Memory B cell (primary cell): ENCODE measurements at regions not wholly inside any gene's neighbourhood (a gene's known extent, or its start where the extent isn't known, plus 50 kb on each side); places are given as distances from the start of the nearest gene placed in this dataset.

Experiments used
- ATAC-seq: fragments of 150-1000 bp; cut with Tn5 transposase; 2 replicates; pipeline ENCODE4 v1.10.0; 2021; ENCODE audit warnings: low read depth, mild to moderate bottlenecking, moderate library complexity
- DNase-seq, 2 donors: peaks; one replicate each; pipeline ENCODE4 v3.0.0; 2022; ENCODE audit warnings: low spot score in 2 of 2
- H3K27ac Mint-ChIP-seq: one replicate; pipeline ENCODE4 v1.8.0; 2022; ENCODE audit warnings: mild to moderate bottlenecking, moderate library complexity, mixed read lengths
- H3K27me3 Mint-ChIP-seq: one replicate; pipeline ENCODE4 v1.8.0; 2022; ENCODE audit warnings: mixed read lengths
- H3K36me3 Mint-ChIP-seq: one replicate; pipeline ENCODE4 v1.8.0; 2022; ENCODE audit warnings: mild to moderate bottlenecking, mixed read lengths
- H3K4me1 Mint-ChIP-seq: one replicate; pipeline ENCODE4 v1.8.0; 2022; ENCODE audit warnings: mixed read lengths
- H3K4me3 Mint-ChIP-seq: one replicate; pipeline ENCODE4 v1.8.0; 2022; ENCODE audit warnings: mild to moderate bottlenecking, moderate library complexity, mixed read lengths
- H3K9me3 Mint-ChIP-seq: one replicate; pipeline ENCODE4 v1.8.0; 2022; ENCODE audit warnings: mixed read lengths

DNA sequence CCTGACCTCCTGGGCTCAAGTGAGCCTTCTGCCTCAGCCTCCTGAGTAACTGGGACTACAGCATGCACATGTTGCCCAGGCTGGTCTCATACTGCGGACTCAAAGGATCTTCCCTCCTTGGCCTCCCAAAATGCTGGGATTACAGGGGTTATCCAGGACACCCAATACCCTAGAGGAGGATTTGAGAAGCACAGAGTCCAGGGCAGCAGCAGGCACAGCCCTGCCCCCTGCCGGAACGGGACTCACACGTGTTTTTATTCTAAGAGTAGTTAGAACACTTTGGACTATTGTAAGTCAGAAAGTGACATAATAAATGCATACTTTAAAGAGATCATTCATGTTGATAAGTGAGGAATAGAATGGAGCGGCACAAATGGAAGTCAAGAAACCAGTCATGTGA lies 80.2 kb downstream of the C6orf118 start:
- H3K4me3 Mint-ChIP-seq, result no peak overlapping the region
- H3K36me3 Mint-ChIP-seq, result no peaks in the 10 kb centered on the region
- ATAC-seq, result no peak

DNA sequence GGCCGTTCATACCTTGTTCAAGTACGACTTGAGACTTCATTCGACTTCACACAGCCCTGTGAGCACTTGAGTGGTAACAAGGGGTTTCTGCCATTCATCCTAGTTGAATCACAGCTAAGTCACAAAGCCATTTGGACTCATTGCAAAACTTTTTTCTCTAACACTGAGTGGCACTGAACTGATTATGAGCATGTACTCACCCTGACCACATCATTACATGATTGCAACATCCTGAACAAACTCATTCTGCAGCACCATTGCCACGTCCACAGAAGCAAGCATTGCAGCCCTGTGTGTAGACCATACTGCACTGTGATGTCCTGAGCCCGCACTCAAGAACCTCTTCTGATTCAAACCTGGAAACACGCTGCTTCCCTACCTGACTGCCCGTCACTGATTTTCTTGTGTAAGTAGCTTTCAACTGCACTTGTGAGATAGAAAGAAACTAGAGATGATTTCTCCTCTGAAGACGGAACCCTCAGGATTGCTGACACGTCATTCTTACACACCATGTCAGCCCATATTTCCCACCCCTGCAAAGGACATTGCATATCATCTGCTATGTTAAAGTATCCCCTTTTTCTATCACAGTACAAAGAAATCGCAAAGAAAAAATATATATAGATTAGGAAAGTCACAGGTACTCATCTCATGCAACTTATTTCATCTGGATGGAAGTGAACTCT lies 81.6 kb downstream of the C6orf118 start:
- Mint-ChIP-seq H3K4me3 (no peak overlapping the region), H3K27me3 (no peaks in the 10 kb centered on the region), H3K36me3 (no peaks in the 10 kb centered on the region), H3K4me1 (no peaks in the 10 kb centered on the region), H3K27ac (no peak overlapping the region), H3K9me3 (peaks cover 12% of the 10 kb centered on the region)
- DNase-seq (no peak), ATAC-seq (no peak)

More for the DNA sequence above, 80.2 kb downstream of the C6orf118 start:
- Mint-ChIP-seq H3K27me3 (no peaks in the 10 kb centered on the region), H3K4me1 (no peaks in the 10 kb centered on the region), H3K9me3 (peaks cover 9% of the 10 kb centered on the region), H3K27ac (no peak overlapping the region)
- DNase-seq, result no peak

DNA sequence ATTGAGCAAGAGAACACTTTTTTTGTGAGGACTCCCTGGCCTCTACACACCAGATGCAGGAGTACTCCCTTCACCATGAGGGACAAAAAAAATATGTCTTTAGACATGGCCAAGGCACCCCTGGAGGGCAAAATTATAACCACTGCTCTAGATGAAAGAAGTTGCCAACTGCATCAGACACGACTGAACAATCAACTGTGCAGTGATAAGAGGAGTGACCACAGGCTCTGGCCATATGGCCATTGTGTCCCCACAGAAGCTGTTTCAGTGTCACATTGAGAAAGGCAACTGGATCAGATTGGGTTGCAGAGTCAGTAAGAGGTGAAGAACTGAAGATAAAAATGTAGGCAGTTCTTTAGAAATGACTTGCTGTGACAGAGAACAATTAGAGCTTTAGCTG lies 85.7 kb downstream of the C6orf118 start:
- no peak overlapping the region for H3K27ac Mint-ChIP-seq
- peaks cover 12% of the 10 kb centered on the region for H3K9me3 Mint-ChIP-seq
- ATAC-seq (no peak), DNase-seq (no peak)
- H3K4me1 Mint-ChIP-seq, result no peaks in the 10 kb centered on the region
- no peaks in the 10 kb centered on the region for H3K36me3 Mint-ChIP-seq
- no peaks in the 10 kb centered on the region for H3K27me3 Mint-ChIP-seq
- no peak overlapping the region for H3K4me3 Mint-ChIP-seq

DNA sequence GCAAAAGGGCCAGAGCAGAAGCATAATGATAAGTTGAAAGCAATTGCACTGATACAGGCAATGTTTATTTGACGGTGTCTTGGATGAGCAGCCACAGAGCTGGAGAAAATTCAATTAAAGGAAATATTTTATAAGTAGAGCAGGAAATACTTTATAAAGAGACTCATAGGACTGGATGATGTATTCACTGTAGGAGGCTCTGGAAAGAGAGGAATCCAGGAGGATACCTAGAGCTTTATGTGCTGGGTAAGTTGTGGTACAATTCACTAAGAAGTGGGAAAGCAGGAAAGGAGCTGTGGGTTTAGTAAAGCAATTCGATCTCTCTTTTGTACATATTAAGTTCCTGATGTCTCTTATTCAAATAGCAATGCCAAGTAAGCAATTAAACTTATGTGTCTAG lies 86.3 kb downstream of the C6orf118 start:
- DNase-seq (no peak), ATAC-seq (no peak)
- Mint-ChIP-seq H3K4me3 (no peak overlapping the region), H3K36me3 (no peaks in the 10 kb centered on the region), H3K9me3 (peaks cover 12% of the 10 kb centered on the region), H3K4me1 (no peaks in the 10 kb centered on the region), H3K27ac (no peak overlapping the region), H3K27me3 (no peaks in the 10 kb centered on the region)

DNA sequence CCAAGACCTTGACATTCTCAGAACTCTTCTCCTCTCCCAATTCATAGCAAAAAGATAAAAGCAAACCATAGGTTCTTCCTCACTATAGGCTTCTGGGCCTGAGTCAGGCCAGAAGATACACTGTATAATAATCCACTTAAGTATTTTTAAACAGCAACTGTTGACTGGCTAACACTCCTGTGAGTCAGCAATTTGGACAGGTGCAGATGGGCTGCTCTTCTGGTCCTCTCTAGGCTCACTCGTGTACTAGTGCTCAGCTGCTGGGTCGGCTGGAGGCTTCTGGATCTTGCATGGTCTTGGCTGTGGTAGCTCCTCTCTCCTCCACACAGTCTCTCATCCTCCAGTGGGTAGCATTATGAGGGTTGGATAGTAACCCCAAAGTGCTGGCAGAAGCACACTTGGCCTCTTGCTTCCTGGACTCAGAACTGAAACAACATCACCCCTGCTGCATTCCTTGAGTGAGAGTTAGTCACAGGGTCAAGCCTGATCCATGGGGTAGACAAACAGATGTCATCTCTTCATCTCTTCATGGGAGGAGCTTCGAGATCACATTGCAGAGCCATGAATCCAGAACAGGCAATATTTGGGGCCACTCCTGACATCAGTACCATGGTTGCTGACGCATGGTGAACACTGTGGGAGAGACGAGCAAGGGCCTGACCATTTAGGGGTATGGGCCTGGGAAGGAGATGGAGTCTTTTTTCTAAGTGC lies 86.9 kb downstream of the C6orf118 start:
- Mint-ChIP-seq H3K36me3 (no peaks in the 10 kb centered on the region), H3K4me3 (no peak overlapping the region), H3K27ac (no peak overlapping the region), H3K9me3 (peaks cover 10% of the 10 kb centered on the region), H3K27me3 (no peaks in the 10 kb centered on the region), H3K4me1 (no peaks in the 10 kb centered on the region)
- ATAC-seq (no peak), DNase-seq (no peak)

DNA sequence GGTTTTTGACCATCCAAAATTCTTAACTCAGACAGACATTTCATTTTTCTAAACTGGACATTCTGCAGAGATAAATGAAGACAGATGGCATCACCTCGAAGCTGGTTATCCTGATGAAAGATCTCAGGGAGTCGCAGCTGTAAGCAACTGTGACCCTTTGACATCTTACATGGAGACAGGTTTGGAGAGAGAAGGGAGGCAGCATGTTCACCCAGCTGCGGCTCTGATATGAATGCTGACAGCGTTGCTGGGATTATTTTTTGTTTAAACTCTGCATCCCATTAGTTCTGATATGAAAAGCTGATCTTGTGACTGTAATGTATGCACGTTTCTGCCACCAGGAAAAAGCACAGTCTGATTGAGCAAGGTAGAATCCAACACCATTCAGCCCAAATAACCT lies 89.4 kb downstream of the C6orf118 start:
- DNase-seq (no peak), ATAC-seq (no peak)
- H3K36me3 Mint-ChIP-seq, result no peaks in the 10 kb centered on the region
- H3K27ac Mint-ChIP-seq, result no peak overlapping the region
- peaks cover 4% of the 10 kb centered on the region for H3K9me3 Mint-ChIP-seq
- no peaks in the 10 kb centered on the region for H3K27me3 Mint-ChIP-seq
- H3K4me3 Mint-ChIP-seq, result no peak overlapping the region
- no peaks in the 10 kb centered on the region for H3K4me1 Mint-ChIP-seq

DNA sequence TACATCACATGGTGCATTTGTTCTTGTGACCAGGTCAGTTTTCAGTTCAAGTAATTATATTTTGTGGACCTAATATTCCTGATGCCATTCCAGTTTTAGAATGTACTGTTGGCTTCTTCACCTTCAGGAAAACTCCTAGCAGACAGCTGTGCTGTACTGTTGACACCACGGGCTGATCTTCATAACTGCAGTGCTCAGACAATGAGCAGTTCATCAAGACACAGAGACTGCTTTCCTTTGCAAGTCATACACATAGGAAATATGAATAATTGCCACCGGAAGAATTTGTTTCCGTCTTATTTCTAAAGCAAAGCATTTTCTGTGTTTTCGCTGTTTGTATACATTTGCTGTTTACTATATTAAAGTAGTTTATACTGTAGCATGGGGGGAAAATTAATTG lies 89.8 kb downstream of the C6orf118 start:
- ATAC-seq (no peak), DNase-seq (no peak)
- Mint-ChIP-seq H3K27ac (no peak overlapping the region), H3K4me3 (no peak overlapping the region), H3K27me3 (no peaks in the 10 kb centered on the region), H3K9me3 (peaks cover 4% of the 10 kb centered on the region), H3K36me3 (no peaks in the 10 kb centered on the region), H3K4me1 (no peaks in the 10 kb centered on the region)

DNA sequence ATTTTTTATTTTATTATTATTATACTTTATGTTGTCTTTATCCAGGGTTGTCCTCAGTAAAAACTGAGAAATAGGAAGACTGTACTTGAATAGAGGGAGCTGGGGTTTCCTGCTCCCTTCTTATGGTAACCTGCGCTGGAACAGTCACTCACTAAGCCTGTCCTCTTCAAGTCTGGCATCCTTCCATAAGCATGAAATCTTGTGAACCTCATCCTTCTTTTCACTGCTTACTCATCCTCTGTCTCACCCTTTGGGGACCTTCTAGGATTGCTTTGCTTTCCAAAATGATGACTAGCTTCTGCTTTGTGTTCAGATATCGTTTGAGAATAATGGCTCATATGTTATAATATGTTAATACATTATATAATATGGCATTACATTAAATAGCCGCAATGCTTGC lies 90.6 kb downstream of the C6orf118 start:
- Mint-ChIP-seq H3K9me3 (peaks cover 4% of the 10 kb centered on the region), H3K36me3 (no peaks in the 10 kb centered on the region), H3K27me3 (no peaks in the 10 kb centered on the region), H3K4me1 (no peaks in the 10 kb centered on the region), H3K4me3 (no peak overlapping the region), H3K27ac (no peak overlapping the region)
- DNase-seq (no peak), ATAC-seq (no peak)

DNA sequence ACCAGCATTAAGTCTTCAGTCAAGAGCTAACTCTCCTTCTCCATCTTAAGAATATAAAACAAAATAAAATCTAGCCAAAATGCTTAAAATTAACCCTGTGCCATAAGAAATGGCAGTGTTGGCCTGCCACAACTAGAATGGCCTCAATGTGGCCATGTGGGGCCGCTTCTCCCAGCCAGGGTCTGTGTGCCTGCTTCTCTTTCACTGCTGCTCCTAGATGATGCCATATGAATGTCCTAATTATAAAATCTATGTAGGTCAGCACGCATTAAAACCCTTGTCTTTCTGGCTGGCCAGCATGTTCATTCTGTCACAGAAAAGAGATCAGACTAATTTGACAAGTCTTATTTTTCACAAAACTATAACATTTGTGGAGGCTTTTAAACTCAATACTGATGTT lies 102.6 kb downstream of the C6orf118 start:
- H3K4me1 Mint-ChIP-seq, result no peaks in the 10 kb centered on the region
- no peaks in the 10 kb centered on the region for H3K27me3 Mint-ChIP-seq
- no peak for ATAC-seq
- no peak overlapping the region for H3K4me3 Mint-ChIP-seq
- H3K27ac Mint-ChIP-seq, result no peak overlapping the region
- H3K36me3 Mint-ChIP-seq, result no peaks in the 10 kb centered on the region
- peaks cover 1% of the 10 kb centered on the region for H3K9me3 Mint-ChIP-seq
- no peak for DNase-seq

DNA sequence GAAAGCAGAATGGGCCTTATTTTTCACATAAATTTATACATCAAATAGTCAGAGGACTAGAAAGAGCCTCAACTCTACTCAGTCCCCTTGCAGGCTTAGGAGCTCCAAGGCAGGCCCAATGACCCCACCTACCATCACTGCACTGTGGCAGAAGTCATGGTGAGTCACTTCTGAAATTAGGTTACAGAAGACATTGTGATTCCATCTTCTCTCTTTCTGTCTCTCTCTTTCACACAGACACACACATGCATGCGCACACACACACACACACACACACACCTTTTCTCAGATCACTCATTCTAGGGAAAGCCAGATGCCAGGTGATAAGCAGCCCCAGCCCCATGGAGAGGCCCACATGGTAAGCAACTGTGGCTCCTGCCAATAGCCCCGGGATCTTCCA lies 103.8 kb downstream of the C6orf118 start:
- no peak for DNase-seq
- Mint-ChIP-seq H3K9me3 (peaks cover 7% of the 10 kb centered on the region), H3K27ac (no peak overlapping the region), H3K4me3 (no peak overlapping the region), H3K36me3 (no peaks in the 10 kb centered on the region), H3K4me1 (no peaks in the 10 kb centered on the region), H3K27me3 (no peaks in the 10 kb centered on the region)
- no peak for ATAC-seq

DNA sequence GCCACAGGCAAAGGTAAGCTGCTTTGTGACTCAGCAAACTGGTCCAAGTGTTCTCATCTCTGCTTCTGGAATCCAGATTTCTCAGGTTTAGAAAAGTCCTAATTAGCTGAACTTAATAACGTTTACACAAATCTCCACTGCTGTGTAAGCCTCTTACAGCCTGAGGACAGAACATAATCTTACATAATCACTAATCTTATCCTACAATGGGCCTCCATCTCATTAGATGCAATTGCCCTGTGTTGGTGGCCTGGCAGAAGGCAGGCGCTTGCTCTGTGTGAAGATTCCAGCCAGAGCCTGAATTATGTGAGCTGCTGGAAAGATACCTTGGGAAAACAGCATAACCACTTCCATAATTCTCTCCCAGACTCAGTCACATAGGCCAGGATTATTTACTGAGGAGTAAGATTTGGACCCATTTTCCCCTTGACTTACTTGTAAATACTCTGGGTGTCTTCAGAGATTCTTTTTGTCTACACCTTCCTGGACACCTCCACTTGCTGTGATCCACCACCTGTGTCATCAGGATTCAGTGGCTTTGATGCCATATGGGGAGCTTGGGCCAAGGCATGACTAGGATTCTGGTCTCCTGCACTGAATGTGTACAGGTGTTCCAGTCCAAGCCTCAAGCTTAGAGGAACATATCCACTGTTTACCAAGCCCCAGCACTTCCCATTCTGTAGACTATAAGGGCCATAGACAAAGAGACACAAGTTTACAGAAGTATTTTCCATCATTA lies 104.4 kb downstream of the C6orf118 start:
- DNase-seq (no peak), ATAC-seq (no peak)
- no peaks in the 10 kb centered on the region for H3K36me3 Mint-ChIP-seq
- no peak overlapping the region for H3K4me3 Mint-ChIP-seq
- H3K27ac Mint-ChIP-seq, result no peak overlapping the region
- peaks cover 10% of the 10 kb centered on the region for H3K9me3 Mint-ChIP-seq
- no peaks in the 10 kb centered on the region for H3K27me3 Mint-ChIP-seq
- H3K4me1 Mint-ChIP-seq, result no peaks in the 10 kb centered on the region

DNA sequence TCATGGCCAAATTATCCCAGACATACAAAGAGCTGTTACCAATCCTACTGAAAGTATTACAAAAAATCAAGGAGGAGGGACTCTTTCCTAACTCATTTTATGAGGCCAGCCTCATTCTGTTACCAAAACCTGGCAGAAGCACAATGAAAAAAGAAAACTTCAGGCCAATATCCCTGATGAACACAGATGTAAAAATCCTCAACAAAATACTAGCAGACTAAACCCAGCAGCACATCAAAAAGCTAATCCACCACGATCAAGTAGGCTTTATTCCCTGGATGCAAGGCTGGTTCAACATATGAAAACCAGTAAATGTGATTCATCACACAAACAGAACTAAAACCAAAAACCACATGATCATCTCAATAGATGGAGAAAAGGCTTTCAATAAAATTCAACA lies 109.2 kb downstream of the C6orf118 start:
- no peak overlapping the region for H3K27ac Mint-ChIP-seq
- ATAC-seq (no peak), DNase-seq (no peak)
- peaks cover 12% of the 10 kb centered on the region for H3K9me3 Mint-ChIP-seq
- no peaks in the 10 kb centered on the region for H3K36me3 Mint-ChIP-seq
- no peaks in the 10 kb centered on the region for H3K27me3 Mint-ChIP-seq
- no peaks in the 10 kb centered on the region for H3K4me1 Mint-ChIP-seq
- no peak overlapping the region for H3K4me3 Mint-ChIP-seq

DNA sequence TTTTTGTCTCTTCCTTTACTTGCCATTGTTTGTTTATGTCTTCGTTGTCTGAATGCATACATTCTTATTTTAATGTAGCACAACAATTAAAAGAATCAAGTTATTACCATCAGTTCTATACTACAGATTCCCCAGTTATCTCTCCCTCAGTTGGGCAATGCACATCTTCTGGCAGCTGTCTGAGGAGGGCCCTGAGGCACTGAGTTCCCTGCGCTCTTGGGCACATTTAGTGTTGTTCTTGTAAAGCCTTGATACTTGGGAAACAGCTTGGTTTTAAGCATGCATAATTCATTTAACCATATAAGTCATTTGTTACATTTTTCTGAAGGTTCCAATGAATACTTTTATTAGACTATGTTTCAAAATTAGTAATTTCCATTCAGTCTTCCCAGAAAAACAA lies 117.9 kb downstream of the C6orf118 start:
- Mint-ChIP-seq H3K9me3 (peaks cover 6% of the 10 kb centered on the region), H3K4me3 (no peak overlapping the region), H3K27ac (no peak overlapping the region), H3K27me3 (no peaks in the 10 kb centered on the region), H3K4me1 (no peaks in the 10 kb centered on the region), H3K36me3 (no peaks in the 10 kb centered on the region)
- ATAC-seq, result no peak
- DNase-seq, result no peak

DNA sequence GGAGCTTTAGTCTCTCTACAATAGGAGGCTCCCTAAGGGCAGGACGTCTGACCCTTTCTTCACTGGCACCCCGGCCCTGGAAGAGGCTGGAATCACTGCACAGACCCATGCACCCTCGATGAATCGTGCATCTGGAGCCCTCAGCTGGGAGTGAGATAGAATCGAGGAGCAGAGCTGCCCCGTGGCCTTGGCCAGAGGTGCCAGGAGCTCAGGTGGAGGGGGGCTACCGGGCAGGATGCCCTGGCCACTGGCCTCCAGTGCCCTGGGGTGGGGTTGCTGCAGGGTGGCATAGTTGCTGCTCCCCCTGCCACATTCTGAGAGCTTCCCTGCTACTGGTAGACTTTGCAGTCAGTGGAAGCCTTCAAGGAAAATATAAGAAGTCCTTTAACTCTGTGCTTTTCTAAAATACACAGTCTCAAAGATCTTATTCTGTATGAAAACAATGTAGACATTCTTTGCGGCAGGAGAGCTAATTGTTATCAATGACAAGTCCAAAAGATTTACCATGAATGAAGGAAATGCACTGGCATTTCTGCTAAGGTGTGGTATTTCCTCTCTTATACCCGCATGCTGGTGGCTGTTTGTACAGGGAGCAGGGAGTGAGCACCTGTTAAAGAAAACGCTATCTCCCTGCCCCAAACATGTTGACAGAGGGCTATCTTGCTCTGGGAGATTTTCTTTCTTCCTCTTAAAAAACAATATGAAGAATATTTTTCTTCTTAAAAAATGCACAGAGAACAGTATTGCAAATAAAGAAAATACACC lies 122.8 kb downstream of the C6orf118 start:
- ATAC-seq (no peak), DNase-seq (no peak)
- Mint-ChIP-seq H3K4me3 (no peak overlapping the region), H3K27me3 (no peaks in the 10 kb centered on the region), H3K36me3 (no peaks in the 10 kb centered on the region), H3K4me1 (no peaks in the 10 kb centered on the region), H3K9me3 (peaks cover 13% of the 10 kb centered on the region), H3K27ac (no peak overlapping the region)
